Iris pigment epithelial cell (primary cell): ENCODE measurements at regions not wholly inside any gene's neighbourhood (a gene's known extent, or its start where the extent isn't known, plus 50 kb on each side); places are given as distances from the start of the nearest gene placed in this dataset.
A peak's percentile ranks its signal among the peaks of the same experiment; 100 is the strongest.

Experiments used
- DNase-seq: peaks from one replicate; pipeline ENCODE4 v3.0.0-alpha.2; 2011; ENCODE audit warnings: low read depth

- no peak for DNase-seq
Observed at GRCh38 chr13:84332346-84332745, 450.1 kb upstream of the SLITRK1 start.

- no peak for DNase-seq
Observed at GRCh38 chr13:84315527-84315926, 433.3 kb upstream of the SLITRK1 start.

GRCh38 chr13:84303035-84303434 is 420.8 kb upstream of the SLITRK1 start:
- DNase-seq = no peak

- no peak for DNase-seq
Observed at GRCh38 chr13:84297251-84297650, 415.0 kb upstream of the SLITRK1 start.

- no peak for DNase-seq
Observed at GRCh38 chr13:84296401-84296800, 414.1 kb upstream of the SLITRK1 start.

GRCh38 chr13:84294576-84294975 is 412.3 kb upstream of the SLITRK1 start:
- DNase-seq = no peak

- DNase-seq = no peak
Observed at GRCh38 chr13:84290386-84290785, 408.1 kb upstream of the SLITRK1 start.

- DNase-seq = peak; percentile 4
Observed at GRCh38 chr13:84279166-84279565, 396.9 kb upstream of the SLITRK1 start.

- DNase-seq = no peak
Observed at GRCh38 chr13:84272877-84273562, 390.7 kb upstream of the SLITRK1 start.

GRCh38 chr13:84265257-84265764 is 383.0 kb upstream of the SLITRK1 start:
- DNase-seq = no peak

- no peak for DNase-seq
Observed at GRCh38 chr13:84263354-84264069, 381.2 kb upstream of the SLITRK1 start.

GRCh38 chr13:84255226-84255797 is 373.0 kb upstream of the SLITRK1 start:
- DNase-seq = no peak

GRCh38 chr13:84249463-84249862 is 367.2 kb upstream of the SLITRK1 start:
- DNase-seq = no peak

- no peak for DNase-seq
Observed at GRCh38 chr13:84243340-84243739, 361.1 kb upstream of the SLITRK1 start.

- no peak for DNase-seq
Observed at GRCh38 chr13:84239032-84239431, 356.8 kb upstream of the SLITRK1 start.

GRCh38 chr13:84238381-84238780 is 356.1 kb upstream of the SLITRK1 start:
- no peak for DNase-seq

GRCh38 chr13:84237143-84237542 is 354.9 kb upstream of the SLITRK1 start:
- no peak for DNase-seq

- no peak for DNase-seq
Observed at GRCh38 chr13:84234416-84234815, 352.1 kb upstream of the SLITRK1 start.

- DNase-seq = no peak
Observed at GRCh38 chr13:84230568-84230967, 348.3 kb upstream of the SLITRK1 start.

- no peak for DNase-seq
Observed at GRCh38 chr13:84211048-84211447, 328.8 kb upstream of the SLITRK1 start.

- DNase-seq = no peak
Observed at GRCh38 chr13:84208246-84208910, 326.1 kb upstream of the SLITRK1 start.

- no peak for DNase-seq
Observed at GRCh38 chr13:84207509-84207908, 325.2 kb upstream of the SLITRK1 start.

GRCh38 chr13:84200971-84201370 is 318.7 kb upstream of the SLITRK1 start:
- no peak for DNase-seq
